Testis (tissue), 2 donors: ENCODE measurements at regions not wholly inside any gene's neighbourhood (a gene's known extent, or its start where the extent isn't known, plus 50 kb on each side); places are given as distances from the start of the nearest gene placed in this dataset.

Experiments used
- DNase-seq: peaks from one replicate; pipeline ENCODE4 v3.0.0-alpha.2; 2019
- H3K27ac ChIP-seq, 2 donors: fragments of 200-600 bp; sonication (generic); one replicate each; pipeline ENCODE4 v1.5.1; 2019
- H3K27me3 ChIP-seq: fragments of 200-600 bp; sonication (generic); one replicate; pipeline ENCODE4 v1.5.1; 2019
- H3K36me3 ChIP-seq: fragments of 200-600 bp; sonication (generic); one replicate; pipeline ENCODE4 v1.5.1; 2017; ENCODE audit warnings: low read depth; ENCODE audit errors: missing control alignments
- H3K4me1 ChIP-seq: fragments of 200-600 bp; sonication (generic); one replicate; pipeline ENCODE4 v1.5.1; 2019
- H3K4me3 ChIP-seq, 2 donors: fragments of 200-600 bp; sonication (generic); one replicate each; pipeline ENCODE4 v1.5.1; 2017 to 2019
- H3K9me3 ChIP-seq: fragments of 200-600 bp; sonication (generic); one replicate; pipeline ENCODE4 v1.5.1; 2017
- CTCF ChIP-seq, 3 experiments: fragments of 450-650 bp in 2 of 3; fragments of 200-600 bp in 1 of 3; sonication (generic) in 1 of 3; IDR thresholded peaks; one replicate each; pipeline ENCODE4 v1.5.1; 2016 to 2019; ENCODE audit warnings: antibody characterized with exemption in 3 of 3, mild to moderate bottlenecking in 2 of 3, moderate library complexity in 1 of 3
- POLR2A ChIP-seq: fragments of 450-650 bp; IDR thresholded peaks from one replicate; pipeline ENCODE4 v1.6.1; 2017; ENCODE audit warnings: antibody characterized with exemption, mild to moderate bottlenecking, moderate library complexity
- WGBS, 2 donors: methylation state at CpG; one replicate each; pipeline ENCODE4 v1.1.5; 2018; 5-methylcytosine and 5-hydroxymethylcytosine counted together
- intact Hi-C: fragments of 100-400 bp; cut with DNase I; formaldehyde crosslinking; loops from one replicate; pipeline ENCODE4 v1.15.1; 2023; ENCODE audit warnings: low total_unique reads

- DNase-seq = no peak
- intact Hi-C loops = no loop called here
Measured at GRCh38 chr10:32131388-32131787, 75.2 kb upstream of the KIF5B start.

GRCh38 chr10:32130788-32131187, 74.6 kb upstream of the KIF5B start:
- 88 to 94% methylated on average over 2 of the region's 2 CpGs for WGBS, 2 donors
- TF ChIP-seq POLR2A = no peak
- TF ChIP-seq CTCF (IDR thresholded peaks at IDR 0.05) = no peak
- intact Hi-C loops = no loop called here

More at GRCh38 chr10:32131388-32131787, 75.2 kb upstream of the KIF5B start:
- Histone ChIP-seq H3K4me1 (no peaks in the 10 kb centered on the region), H3K27ac (no peak overlapping the region), H3K9me3 (no peaks in the 10 kb centered on the region), H3K4me3 (no peak overlapping the region), H3K36me3 (no peaks in the 10 kb centered on the region), H3K27me3 (no peaks in the 10 kb centered on the region)
- TF ChIP-seq CTCF (IDR thresholded peaks at IDR 0.05) = no peak
- TF ChIP-seq POLR2A = no peak
- WGBS, 2 donors = 72 to 76% methylated on average over 3 of the region's 3 CpGs

GRCh38 chr10:32125023-32125422, 68.8 kb upstream of the KIF5B start:
- Histone ChIP-seq H3K9me3 (no peaks in the 10 kb centered on the region), H3K4me1 (no peaks in the 10 kb centered on the region), H3K36me3 (no peaks in the 10 kb centered on the region), H3K27me3 (no peaks in the 10 kb centered on the region), H3K27ac (no peak overlapping the region), H3K4me3 (no peak overlapping the region)
- 86 to 88% methylated on average over 7 of the region's 7 CpGs for WGBS, 2 donors
- no peak for TF ChIP-seq CTCF (IDR thresholded peaks at IDR 0.05)
- TF ChIP-seq POLR2A = no peak
- DNase-seq = no peak
- intact Hi-C loops = no loop called here

More at GRCh38 chr10:32130788-32131187, 74.6 kb upstream of the KIF5B start:
- H3K27me3 ChIP-seq = no peaks in the 10 kb centered on the region
- H3K4me3 ChIP-seq = no peak overlapping the region
- no peak for DNase-seq
- H3K36me3 ChIP-seq = no peaks in the 10 kb centered on the region
- no peak overlapping the region for H3K27ac ChIP-seq
- H3K9me3 ChIP-seq = no peaks in the 10 kb centered on the region
- no peaks in the 10 kb centered on the region for H3K4me1 ChIP-seq

GRCh38 chr10:32123021-32123420, 66.8 kb upstream of the KIF5B start:
- Histone ChIP-seq H3K27ac (no peak overlapping the region), H3K27me3 (no peaks in the 10 kb centered on the region), H3K4me3 (no peak overlapping the region), H3K9me3 (no peaks in the 10 kb centered on the region), H3K4me1 (no peaks in the 10 kb centered on the region), H3K36me3 (no peaks in the 10 kb centered on the region)
- WGBS, 2 donors = 99% methylated on average over 4 of the region's 4 CpGs
- intact Hi-C loops = no loop called here
- no peak for TF ChIP-seq POLR2A
- no peak for TF ChIP-seq CTCF (IDR thresholded peaks at IDR 0.05)
- DNase-seq = no peak

GRCh38 chr10:32121648-32122047, 65.4 kb upstream of the KIF5B start:
- intact Hi-C loops = no loop called here
- WGBS, 2 donors = 95 to 97% methylated on average over 4 of the region's 4 CpGs
- H3K27ac ChIP-seq = no peak overlapping the region
- no peak for DNase-seq
- no peaks in the 10 kb centered on the region for H3K9me3 ChIP-seq
- no peak overlapping the region for H3K4me3 ChIP-seq
- TF ChIP-seq POLR2A = no peak
- TF ChIP-seq CTCF (IDR thresholded peaks at IDR 0.05) = no peak
- H3K36me3 ChIP-seq = no peaks in the 10 kb centered on the region
- H3K27me3 ChIP-seq = no peaks in the 10 kb centered on the region
- H3K4me1 ChIP-seq = no peaks in the 10 kb centered on the region
